ENCODE measurements at regions not wholly inside any gene's neighbourhood (a gene's known extent, or its start where the extent isn't known, plus 50 kb on each side); places are given as distances from the start of the nearest gene placed in this dataset.

- H2BK12ac ChIP-seq (ENCODE audit: low read length in 2 of 2): no peak overlapping the region
- no peak for DNase-seq
- no peak overlapping the region for H2BK5ac ChIP-seq (ENCODE audit: low read depth, low read length, poor library complexity, severe bottlenecking)
- H2BK120ac ChIP-seq (ENCODE audit: low read depth, low read length): no peak overlapping the region
- H3K4me1 ChIP-seq (ENCODE audit: control insufficient read depth, insufficient read depth, low read depth, low read length): no peaks in the 10 kb centered on the region
- H3K18ac ChIP-seq (ENCODE audit: low read depth in 1 of 2, low read length in 2 of 2): no peak overlapping the region
- no peak overlapping the region for H3K14ac ChIP-seq (ENCODE audit: low read length in 2 of 2)
- no peak overlapping the region for H3K27ac ChIP-seq (ENCODE audit: low read length, poor library complexity, severe bottlenecking)
- no peak overlapping the region for H4K8ac ChIP-seq (ENCODE audit: low read length)
- no peak overlapping the region for H4K91ac ChIP-seq (ENCODE audit: low read length)
- H3K27me3 ChIP-seq (ENCODE audit: control insufficient read depth in 1 of 2, insufficient read depth in 1 of 2, low read length in 2 of 2): no peaks in the 10 kb centered on the region
- no peak overlapping the region for H2AFZ ChIP-seq (ENCODE audit: low read depth, low read length)
- H2AK5ac ChIP-seq (ENCODE audit: low read length, severe bottlenecking): no peak overlapping the region
- H3K9ac ChIP-seq (ENCODE audit: low read length): no peak overlapping the region
- no peaks in the 10 kb centered on the region for H3K36me3 ChIP-seq (ENCODE audit: control insufficient read depth in 1 of 2, insufficient read depth in 2 of 2, low read depth in 1 of 2, low read length in 2 of 2)
- H3K9me3 ChIP-seq (ENCODE audit: control insufficient read depth, low read length): no peaks in the 10 kb centered on the region
- H3K4me2 ChIP-seq (ENCODE audit: low read length, poor library complexity, severe bottlenecking): no peak overlapping the region
- no peak overlapping the region for H3K23ac ChIP-seq (ENCODE audit: low read length in 2 of 2)
- no peak overlapping the region for H2BK15ac ChIP-seq (ENCODE audit: low read depth, poor library complexity, severe bottlenecking)
- no peak overlapping the region for H3K4ac ChIP-seq (ENCODE audit: low read depth in 1 of 2, low read length in 2 of 2)
- WGBS: 91% methylated on average over 3 of the region's 4 CpGs
- no peaks in the 10 kb centered on the region for H3K79me1 ChIP-seq (replicated peaks; ENCODE audit: low read length, poor library complexity, severe bottlenecking)
- no peak overlapping the region for H3K4me3 ChIP-seq (ENCODE audit: insufficient read depth in 1 of 2, low read depth in 1 of 2, low read length in 2 of 2)
These were observed 159.3 kb upstream of the TMEM196 start for GRCh38 chr7:19932549-19933249.

GRCh38 chr7:19930851-19931250 is 157.4 kb upstream of the TMEM196 start:
- Histone ChIP-seq H3K14ac (ENCODE audit: low read length in 2 of 2) (no peak overlapping the region), H3K27me3 (ENCODE audit: control insufficient read depth in 1 of 2, insufficient read depth in 1 of 2, low read length in 2 of 2) (no peaks in the 10 kb centered on the region), H3K4ac (ENCODE audit: low read depth in 1 of 2, low read length in 2 of 2) (no peak overlapping the region), H2BK120ac (ENCODE audit: low read depth, low read length) (no peak overlapping the region), H3K23ac (ENCODE audit: low read length in 2 of 2) (no peak overlapping the region), H3K18ac (ENCODE audit: low read depth in 1 of 2, low read length in 2 of 2) (no peak overlapping the region), H2AK5ac (ENCODE audit: low read length, severe bottlenecking) (no peak overlapping the region), H2BK15ac (ENCODE audit: low read depth, poor library complexity, severe bottlenecking) (no peak overlapping the region), H4K8ac (ENCODE audit: low read length) (no peak overlapping the region), H3K27ac (ENCODE audit: low read length, poor library complexity, severe bottlenecking) (no peak overlapping the region), H3K9me3 (ENCODE audit: control insufficient read depth, low read length) (no peaks in the 10 kb centered on the region), H3K4me3 (ENCODE audit: insufficient read depth in 1 of 2, low read depth in 1 of 2, low read length in 2 of 2) (no peak overlapping the region), H3K36me3 (ENCODE audit: control insufficient read depth in 1 of 2, insufficient read depth in 2 of 2, low read depth in 1 of 2, low read length in 2 of 2) (no peaks in the 10 kb centered on the region), H3K9ac (ENCODE audit: low read length) (no peak overlapping the region), H2BK5ac (ENCODE audit: low read depth, low read length, poor library complexity, severe bottlenecking) (no peak overlapping the region), H3K4me1 (ENCODE audit: control insufficient read depth, insufficient read depth, low read depth, low read length) (no peaks in the 10 kb centered on the region), H2AFZ (ENCODE audit: low read depth, low read length) (no peak overlapping the region), H2BK12ac (ENCODE audit: low read length in 2 of 2) (no peak overlapping the region), H4K91ac (ENCODE audit: low read length) (no peak overlapping the region), H3K4me2 (ENCODE audit: low read length, poor library complexity, severe bottlenecking) (no peak overlapping the region), H3K79me1 (replicated peaks; ENCODE audit: low read length, poor library complexity, severe bottlenecking) (no peaks in the 10 kb centered on the region)
- 36% methylated on average over 1 of the region's 2 CpGs for WGBS
- DNase-seq: no peak

GRCh38 chr7:19930051-19930450 is 156.6 kb upstream of the TMEM196 start:
- H3K27me3 ChIP-seq (ENCODE audit: control insufficient read depth in 1 of 2, insufficient read depth in 1 of 2, low read length in 2 of 2): no peaks in the 10 kb centered on the region
- no peak overlapping the region for H3K9ac ChIP-seq (ENCODE audit: low read length)
- no peak overlapping the region for H2AK5ac ChIP-seq (ENCODE audit: low read length, severe bottlenecking)
- H4K91ac ChIP-seq (ENCODE audit: low read length): no peak overlapping the region
- H3K4me3 ChIP-seq (ENCODE audit: insufficient read depth in 1 of 2, low read depth in 1 of 2, low read length in 2 of 2): no peak overlapping the region
- H3K18ac ChIP-seq (ENCODE audit: low read depth in 1 of 2, low read length in 2 of 2): no peak overlapping the region
- no peak overlapping the region for H2BK15ac ChIP-seq (ENCODE audit: low read depth, poor library complexity, severe bottlenecking)
- H3K4ac ChIP-seq (ENCODE audit: low read depth in 1 of 2, low read length in 2 of 2): no peak overlapping the region
- no peak overlapping the region for H2BK120ac ChIP-seq (ENCODE audit: low read depth, low read length)
- no peak overlapping the region for H3K14ac ChIP-seq (ENCODE audit: low read length in 2 of 2)
- H2AFZ ChIP-seq (ENCODE audit: low read depth, low read length): no peak overlapping the region
- H4K8ac ChIP-seq (ENCODE audit: low read length): no peak overlapping the region
- H3K4me2 ChIP-seq (ENCODE audit: low read length, poor library complexity, severe bottlenecking): no peak overlapping the region
- no peak overlapping the region for H2BK12ac ChIP-seq (ENCODE audit: low read length in 2 of 2)
- no peak overlapping the region for H3K23ac ChIP-seq (ENCODE audit: low read length in 2 of 2)
- H3K79me1 ChIP-seq (replicated peaks; ENCODE audit: low read length, poor library complexity, severe bottlenecking): no peaks in the 10 kb centered on the region
- no peak for DNase-seq
- H2BK5ac ChIP-seq (ENCODE audit: low read depth, low read length, poor library complexity, severe bottlenecking): no peak overlapping the region
- no peak overlapping the region for H3K27ac ChIP-seq (ENCODE audit: low read length, poor library complexity, severe bottlenecking)
- H3K4me1 ChIP-seq (ENCODE audit: control insufficient read depth, insufficient read depth, low read depth, low read length): no peaks in the 10 kb centered on the region
- no peaks in the 10 kb centered on the region for H3K36me3 ChIP-seq (ENCODE audit: control insufficient read depth in 1 of 2, insufficient read depth in 2 of 2, low read depth in 1 of 2, low read length in 2 of 2)
- no peaks in the 10 kb centered on the region for H3K9me3 ChIP-seq (ENCODE audit: control insufficient read depth, low read length)
- no CpG with 5 or more reads among the region's 1 CpG for WGBS

- no peaks in the 10 kb centered on the region for H3K27me3 ChIP-seq (ENCODE audit: control insufficient read depth in 1 of 2, insufficient read depth in 1 of 2, low read length in 2 of 2)
- no peak overlapping the region for H2BK5ac ChIP-seq (ENCODE audit: low read depth, low read length, poor library complexity, severe bottlenecking)
- no peak overlapping the region for H3K9ac ChIP-seq (ENCODE audit: low read length)
- no peak overlapping the region for H4K91ac ChIP-seq (ENCODE audit: low read length)
- H2AK5ac ChIP-seq (ENCODE audit: low read length, severe bottlenecking): no peak overlapping the region
- H3K4me1 ChIP-seq (ENCODE audit: control insufficient read depth, insufficient read depth, low read depth, low read length): no peaks in the 10 kb centered on the region
- H3K23ac ChIP-seq (ENCODE audit: low read length in 2 of 2): no peak overlapping the region
- no peak for DNase-seq
- no peak overlapping the region for H2BK120ac ChIP-seq (ENCODE audit: low read depth, low read length)
- no peaks in the 10 kb centered on the region for H3K79me1 ChIP-seq (replicated peaks; ENCODE audit: low read length, poor library complexity, severe bottlenecking)
- no peak overlapping the region for H3K4me3 ChIP-seq (ENCODE audit: insufficient read depth in 1 of 2, low read depth in 1 of 2, low read length in 2 of 2)
- no peak overlapping the region for H3K4me2 ChIP-seq (ENCODE audit: low read length, poor library complexity, severe bottlenecking)
- no peak overlapping the region for H3K18ac ChIP-seq (ENCODE audit: low read depth in 1 of 2, low read length in 2 of 2)
- H3K4ac ChIP-seq (ENCODE audit: low read depth in 1 of 2, low read length in 2 of 2): no peak overlapping the region
- no peak overlapping the region for H2BK12ac ChIP-seq (ENCODE audit: low read length in 2 of 2)
- H3K9me3 ChIP-seq (ENCODE audit: control insufficient read depth, low read length): no peaks in the 10 kb centered on the region
- H3K27ac ChIP-seq (ENCODE audit: low read length, poor library complexity, severe bottlenecking): peak overlapping the region; percentile 26
- H2AFZ ChIP-seq (ENCODE audit: low read depth, low read length): no peak overlapping the region
- no peak overlapping the region for H3K14ac ChIP-seq (ENCODE audit: low read length in 2 of 2)
- H3K36me3 ChIP-seq (ENCODE audit: control insufficient read depth in 1 of 2, insufficient read depth in 2 of 2, low read depth in 1 of 2, low read length in 2 of 2): no peaks in the 10 kb centered on the region
- no peak overlapping the region for H2BK15ac ChIP-seq (ENCODE audit: low read depth, poor library complexity, severe bottlenecking)
- H4K8ac ChIP-seq (ENCODE audit: low read length): no peak overlapping the region
These were observed 154.8 kb upstream of the TMEM196 start for GRCh38 chr7:19928247-19928646.

All from mesenchymal stem cell (in vitro differentiated cells and primary cell).